OCI-LY1 (cell line): ENCODE measurements at regions not wholly inside any gene's neighbourhood (a gene's known extent, or its start where the extent isn't known, plus 50 kb on each side); places are given as distances from the start of the nearest gene placed in this dataset.

ENCODE experiments used
- H2AFZ ChIP-seq: fragments of 200-600 bp; sonication (generic), shearing (Covaris generic); 2 replicates; pipeline ENCODE4 v1.6.0; 2014; ENCODE audit warnings: antibody characterized with exemption, mild to moderate bottlenecking, low read length
- H3F3A ChIP-seq: fragments of 200-600 bp; sonication (generic), shearing (Covaris generic); 2 replicates; pipeline ENCODE4 v1.6.0; 2014; ENCODE audit warnings: mild to moderate bottlenecking, antibody characterized with exemption, low read length, moderate library complexity; ENCODE audit not compliant: insufficient read depth
- H3K27ac ChIP-seq: fragments of 200-600 bp; sonication (generic); 2 replicates; pipeline ENCODE4 v1.5.1; 2014; ENCODE audit warnings: low read length, mixed run types, mild to moderate bottlenecking, low read depth; ENCODE audit not compliant: poor library complexity, severe bottlenecking
- H3K27me3 ChIP-seq: fragments of 200-600 bp; sonication (generic); 2 replicates; pipeline ENCODE4 v1.6.0; 2014; ENCODE audit warnings: antibody characterized with exemption, mild to moderate bottlenecking, low read length, moderate library complexity; ENCODE audit not compliant: insufficient read depth
- H3K36me3 ChIP-seq: fragments of 200-600 bp; sonication (generic); 2 replicates; pipeline ENCODE4 v1.6.1; 2014; ENCODE audit warnings: mild to moderate bottlenecking, antibody characterized with exemption, low read length, moderate library complexity, mixed read lengths; ENCODE audit not compliant: insufficient read depth
- H3K4me1 ChIP-seq: fragments of 200-600 bp; sonication (generic); 2 replicates; pipeline ENCODE4 v1.5.1; 2014; ENCODE audit warnings: mild to moderate bottlenecking, low read length, moderate library complexity; ENCODE audit not compliant: insufficient read depth, severe bottlenecking
- H3K4me2 ChIP-seq: fragments of 200-600 bp; sonication (generic), shearing (Covaris generic); 2 replicates; pipeline ENCODE4 v1.6.1; 2014; ENCODE audit warnings: low read length
- H3K4me3 ChIP-seq: fragments of 200-600 bp; sonication (generic); 2 replicates; pipeline ENCODE4 v1.5.1; 2014; ENCODE audit warnings: low read length, low read depth, mild to moderate bottlenecking, mixed read lengths; ENCODE audit not compliant: poor library complexity, severe bottlenecking
- H3K79me2 ChIP-seq: fragments of 200-600 bp; shearing (Covaris generic); 2 replicates; pipeline ENCODE4 v1.6.1; 2016; ENCODE audit warnings: mixed run types, low read length, mixed read lengths; ENCODE audit not compliant: insufficient read depth
- H3K9ac ChIP-seq: fragments of 200-600 bp; sonication (generic), shearing (Covaris generic); 2 replicates; pipeline ENCODE4 v1.6.1; 2014; ENCODE audit warnings: mild to moderate bottlenecking, low read length, mixed read lengths
- H3K9me2 ChIP-seq: fragments of 200-600 bp; sonication (generic), shearing (Covaris generic); 2 replicates; pipeline ENCODE4 v1.6.1; 2014; ENCODE audit warnings: low read depth, mild to moderate bottlenecking, low read length, mixed read lengths
- H3K9me3 ChIP-seq: fragments of 200-600 bp; shearing (Covaris generic); 2 replicates; pipeline ENCODE4 v1.6.1; 2014; ENCODE audit warnings: low read length, mixed read lengths
- H4K20me1 ChIP-seq: fragments of 200-600 bp; sonication (generic), shearing (Covaris generic); 2 replicates; pipeline ENCODE4 v1.6.0; 2016; ENCODE audit warnings: mild to moderate bottlenecking, low read length; ENCODE audit not compliant: insufficient read depth
- EZH2 ChIP-seq: fragments of 200-600 bp; sonication (generic), shearing (Covaris generic); IDR thresholded peaks from 2 replicates; pipeline ENCODE4 v1.8.0; 2017; ENCODE audit warnings: borderline replicate concordance, mixed run types, mild to moderate bottlenecking, antibody characterized with exemption, low read length, moderate library complexity, mixed read lengths
- TF ChIP-seq, protein P1 (sequence below): fragments of 200-600 bp; sonication (generic), shearing (Covaris generic); IDR thresholded peaks from 2 replicates; pipeline ENCODE4 v1.5.1; 2017; ENCODE audit warnings: mild to moderate bottlenecking, antibody characterized with exemption, low read length, moderate library complexity, mixed read lengths

GRCh38 chr14:51576879-51577278 is 74.8 kb upstream of the FRMD6 start:
- H3K79me2 ChIP-seq, result no peaks in the 10 kb centered on the region
- H3K9me2 ChIP-seq, result no peaks in the 10 kb centered on the region
- H3K27ac ChIP-seq, result no peak overlapping the region
- no peak overlapping the region for H3K9ac ChIP-seq
- no peaks in the 10 kb centered on the region for H3K9me3 ChIP-seq
- TF ChIP-seq, protein P1, sequence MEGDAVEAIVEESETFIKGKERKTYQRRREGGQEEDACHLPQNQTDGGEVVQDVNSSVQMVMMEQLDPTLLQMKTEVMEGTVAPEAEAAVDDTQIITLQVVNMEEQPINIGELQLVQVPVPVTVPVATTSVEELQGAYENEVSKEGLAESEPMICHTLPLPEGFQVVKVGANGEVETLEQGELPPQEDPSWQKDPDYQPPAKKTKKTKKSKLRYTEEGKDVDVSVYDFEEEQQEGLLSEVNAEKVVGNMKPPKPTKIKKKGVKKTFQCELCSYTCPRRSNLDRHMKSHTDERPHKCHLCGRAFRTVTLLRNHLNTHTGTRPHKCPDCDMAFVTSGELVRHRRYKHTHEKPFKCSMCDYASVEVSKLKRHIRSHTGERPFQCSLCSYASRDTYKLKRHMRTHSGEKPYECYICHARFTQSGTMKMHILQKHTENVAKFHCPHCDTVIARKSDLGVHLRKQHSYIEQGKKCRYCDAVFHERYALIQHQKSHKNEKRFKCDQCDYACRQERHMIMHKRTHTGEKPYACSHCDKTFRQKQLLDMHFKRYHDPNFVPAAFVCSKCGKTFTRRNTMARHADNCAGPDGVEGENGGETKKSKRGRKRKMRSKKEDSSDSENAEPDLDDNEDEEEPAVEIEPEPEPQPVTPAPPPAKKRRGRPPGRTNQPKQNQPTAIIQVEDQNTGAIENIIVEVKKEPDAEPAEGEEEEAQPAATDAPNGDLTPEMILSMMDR, result no peak
- TF ChIP-seq EZH2, result no peak
- H3K4me1 ChIP-seq, result no peaks in the 10 kb centered on the region
- H2AFZ ChIP-seq, result no peak overlapping the region
- H3K36me3 ChIP-seq, result no peaks in the 10 kb centered on the region
- no peaks in the 10 kb centered on the region for H3F3A ChIP-seq
- no peak overlapping the region for H3K4me3 ChIP-seq
- no peaks in the 10 kb centered on the region for H3K27me3 ChIP-seq
- H4K20me1 ChIP-seq, result no peaks in the 10 kb centered on the region
- H3K4me2 ChIP-seq, result no peak overlapping the region

- no peak overlapping the region for H2AFZ ChIP-seq
- no peaks in the 10 kb centered on the region for H4K20me1 ChIP-seq
- H3K27ac ChIP-seq, result no peak overlapping the region
- H3K36me3 ChIP-seq, result no peaks in the 10 kb centered on the region
- no peaks in the 10 kb centered on the region for H3K4me1 ChIP-seq
- no peaks in the 10 kb centered on the region for H3K27me3 ChIP-seq
- no peaks in the 10 kb centered on the region for H3K9me2 ChIP-seq
- no peak overlapping the region for H3K9ac ChIP-seq
- H3K4me2 ChIP-seq, result no peak overlapping the region
- H3K79me2 ChIP-seq, result no peaks in the 10 kb centered on the region
- no peaks in the 10 kb centered on the region for H3F3A ChIP-seq
- H3K9me3 ChIP-seq, result no peaks in the 10 kb centered on the region
- TF ChIP-seq, protein P1, result no peak
- no peak for TF ChIP-seq EZH2
- no peak overlapping the region for H3K4me3 ChIP-seq
Measured at GRCh38 chr14:51578853-51579252, 72.9 kb upstream of the FRMD6 start.

DNA sequence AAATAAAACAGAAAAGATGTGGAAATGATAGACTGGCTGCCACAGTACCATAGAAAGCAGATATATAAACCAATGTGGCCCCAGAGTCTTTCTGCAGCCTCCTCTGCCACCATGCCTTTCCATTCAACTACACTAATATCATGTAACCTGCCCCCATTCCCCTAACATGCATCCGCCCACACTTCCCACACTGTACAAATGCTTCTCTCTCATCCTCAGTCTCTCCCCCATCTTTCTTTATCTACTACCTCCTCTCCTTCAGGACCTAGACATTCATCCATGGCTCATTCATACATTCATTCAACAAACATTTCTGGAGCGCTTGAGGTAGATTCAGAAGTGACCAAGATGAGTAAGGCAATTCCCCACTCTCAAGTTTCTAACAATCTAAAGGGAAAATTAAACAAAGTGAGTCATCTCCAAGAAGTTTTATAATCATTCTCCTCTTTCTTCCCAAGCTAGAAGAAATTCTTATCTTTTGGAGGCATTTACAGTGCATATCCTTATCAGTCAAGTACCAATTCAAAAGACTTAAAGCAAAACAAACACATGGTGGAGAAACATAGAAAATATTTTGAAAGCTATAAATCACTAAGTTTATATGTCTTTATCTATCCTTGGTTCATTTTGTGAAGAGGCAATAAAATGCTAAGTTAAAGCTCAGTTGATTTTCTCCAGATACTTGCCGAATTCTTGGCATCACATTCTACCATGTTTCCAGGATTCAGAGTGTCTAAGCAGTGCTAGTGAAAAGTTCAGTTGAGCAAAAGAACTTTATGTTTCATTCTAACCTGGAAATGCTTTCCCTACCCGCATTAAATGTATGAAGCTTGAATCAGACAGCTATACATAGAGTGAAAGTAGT is 70.5 kb upstream of the FRMD6 start:
- Histone ChIP-seq H3K79me2 (no peaks in the 10 kb centered on the region), H3K9me2 (no peaks in the 10 kb centered on the region), H3K4me2 (no peak overlapping the region), H3K36me3 (no peaks in the 10 kb centered on the region), H3K4me1 (no peaks in the 10 kb centered on the region), H3K9ac (no peak overlapping the region), H3F3A (no peaks in the 10 kb centered on the region), H3K9me3 (no peaks in the 10 kb centered on the region), H3K4me3 (no peak overlapping the region), H3K27ac (no peak overlapping the region), H2AFZ (no peak overlapping the region), H3K27me3 (no peaks in the 10 kb centered on the region), H4K20me1 (no peaks in the 10 kb centered on the region)
- TF ChIP-seq EZH2, result no peak

DNA sequence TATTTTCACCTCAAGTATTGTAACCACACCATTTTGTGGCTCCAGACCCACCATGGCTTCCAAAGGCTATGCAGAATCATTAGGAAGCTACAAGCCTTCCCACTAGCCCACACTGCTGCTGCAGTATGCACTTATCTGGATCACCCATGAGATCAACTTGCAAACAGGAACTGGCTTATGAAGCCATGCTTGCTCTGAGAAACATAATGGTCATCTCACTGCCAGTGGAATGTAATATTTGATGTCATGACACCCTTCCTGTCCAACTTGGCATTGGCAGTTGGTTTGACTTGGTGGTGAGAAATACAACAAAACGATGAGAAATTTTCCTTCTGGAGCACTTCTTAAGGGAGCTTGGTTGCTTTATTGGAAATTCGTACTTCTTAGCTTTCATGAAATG is 69.3 kb upstream of the FRMD6 start:
- Histone ChIP-seq H2AFZ (no peak overlapping the region), H3K4me3 (no peak overlapping the region), H3K36me3 (no peaks in the 10 kb centered on the region), H3K27me3 (no peaks in the 10 kb centered on the region), H3K9me3 (no peaks in the 10 kb centered on the region), H4K20me1 (no peaks in the 10 kb centered on the region), H3K9me2 (no peaks in the 10 kb centered on the region), H3K79me2 (no peaks in the 10 kb centered on the region), H3K9ac (no peak overlapping the region), H3K4me2 (no peak overlapping the region), H3F3A (no peaks in the 10 kb centered on the region), H3K27ac (no peak overlapping the region), H3K4me1 (no peaks in the 10 kb centered on the region)
- TF ChIP-seq, protein P1, result no peak
- TF ChIP-seq EZH2, result no peak
